ENCODE measurements at regions not wholly inside any gene's neighbourhood (a gene's known extent, or its start where the extent isn't known, plus 50 kb on each side); places are given as distances from the start of the nearest gene placed in this dataset.

GRCh38 chr5:174235221-174236011 lies 189.9 kb downstream of the NSG2 start (continued):
- TF ChIP-seq HDAC2 (IDR thresholded peaks at IDR 0.05; ENCODE audit: borderline replicate concordance in 1 of 2, low read depth in 2 of 2, low read length in 2 of 2): no peak
- no peak for TF ChIP-seq YY1 (IDR thresholded peaks at IDR 0.05; ENCODE audit: low read depth, low read length)
- TF ChIP-seq CBX8 (IDR thresholded peaks at IDR 0.05; ENCODE audit: borderline replicate concordance, low read depth, low read length): no peak
- TF ChIP-seq RBBP5 (IDR thresholded peaks at IDR 0.05; ENCODE audit: borderline replicate concordance, low read depth, low read length): no peak
- TF ChIP-seq MAX (IDR thresholded peaks at IDR 0.05): no peak
- no peak for TF ChIP-seq BACH1 (IDR thresholded peaks at IDR 0.05; ENCODE audit: low read length)
- TF ChIP-seq MAFK (IDR thresholded peaks at IDR 0.05; ENCODE audit: low read depth, low read length): no peak
- TF ChIP-seq CTCF (IDR thresholded peaks at IDR 0.05; ENCODE audit: control extremely low read depth in 1 of 3, insufficient read depth in 1 of 3, low read depth in 1 of 3, low read length in 3 of 3): no peak
- no peak for TF ChIP-seq SP4 (IDR thresholded peaks at IDR 0.05; ENCODE audit: low read length)
